ENCODE measurements at regions not wholly inside any gene's neighbourhood (a gene's known extent, or its start where the extent isn't known, plus 50 kb on each side); places are given as distances from the start of the nearest gene placed in this dataset.

- DNase-seq: no peak
Observed at GRCh38 chr4:123898946-123899666, 502.5 kb downstream of the SPRY1 start.

- no peak for DNase-seq
Observed at GRCh38 chr4:123904882-123905281, 508.3 kb downstream of the SPRY1 start.

GRCh38 chr4:123913598-123913997 lies 517.0 kb downstream of the SPRY1 start:
- no peak for DNase-seq

- no peak for DNase-seq
Observed at GRCh38 chr4:123916821-123917220, 520.2 kb downstream of the SPRY1 start.

- DNase-seq: no peak
Observed at GRCh38 chr4:123919576-123920098, 523.0 kb downstream of the SPRY1 start.

- DNase-seq: no peak
Observed at GRCh38 chr4:123921339-123921738, 524.7 kb downstream of the SPRY1 start.

- no peak for DNase-seq
Observed at GRCh38 chr4:123922847-123923246, 526.3 kb downstream of the SPRY1 start.

- no peak for DNase-seq
Observed at GRCh38 chr4:123924536-123924935, 527.9 kb downstream of the SPRY1 start.

GRCh38 chr4:123929565-123929964 lies 533.0 kb downstream of the SPRY1 start:
- DNase-seq: no peak

GRCh38 chr4:123930996-123931395 lies 534.4 kb downstream of the SPRY1 start:
- no peak for DNase-seq

- DNase-seq: no peak
Observed at GRCh38 chr4:123934096-123934495, 537.5 kb downstream of the SPRY1 start.

- DNase-seq: no peak
Observed at GRCh38 chr4:123936621-123937043, 540.0 kb downstream of the SPRY1 start.

- no peak for DNase-seq
Observed at GRCh38 chr4:123937581-123937980, 541.0 kb downstream of the SPRY1 start.

GRCh38 chr4:123939621-123940020 lies 543.0 kb downstream of the SPRY1 start:
- no peak for DNase-seq

GRCh38 chr4:123940604-123941003 lies 544.0 kb downstream of the SPRY1 start:
- DNase-seq: no peak

- DNase-seq: no peak
Observed at GRCh38 chr4:123941306-123941705, 544.7 kb downstream of the SPRY1 start.

GRCh38 chr4:123943976-123944375 lies 547.4 kb downstream of the SPRY1 start:
- no peak for DNase-seq

GRCh38 chr4:123945301-123945700 lies 548.7 kb downstream of the SPRY1 start:
- DNase-seq: no peak

GRCh38 chr4:123950530-123950929 lies 553.9 kb downstream of the SPRY1 start:
- DNase-seq: no peak

- DNase-seq: no peak
Observed at GRCh38 chr4:123952530-123953274, 556.1 kb downstream of the SPRY1 start.

GRCh38 chr4:123953566-123953965 lies 557.0 kb downstream of the SPRY1 start:
- DNase-seq: no peak

- no peak for DNase-seq
Observed at GRCh38 chr4:123954220-123954619, 557.6 kb downstream of the SPRY1 start.

- no peak for DNase-seq
Observed at GRCh38 chr4:123955167-123955800, 558.7 kb downstream of the SPRY1 start.

GRCh38 chr4:123956204-123956603 lies 559.6 kb downstream of the SPRY1 start:
- DNase-seq: no peak

Measured in NCI-H345 (cell line).